ENCODE measurements at regions not wholly inside any gene's neighbourhood (a gene's known extent, or its start where the extent isn't known, plus 50 kb on each side); places are given as distances from the start of the nearest gene placed in this dataset.
A peak's percentile ranks its signal among the peaks of the same experiment; 100 is the strongest.

DNA sequence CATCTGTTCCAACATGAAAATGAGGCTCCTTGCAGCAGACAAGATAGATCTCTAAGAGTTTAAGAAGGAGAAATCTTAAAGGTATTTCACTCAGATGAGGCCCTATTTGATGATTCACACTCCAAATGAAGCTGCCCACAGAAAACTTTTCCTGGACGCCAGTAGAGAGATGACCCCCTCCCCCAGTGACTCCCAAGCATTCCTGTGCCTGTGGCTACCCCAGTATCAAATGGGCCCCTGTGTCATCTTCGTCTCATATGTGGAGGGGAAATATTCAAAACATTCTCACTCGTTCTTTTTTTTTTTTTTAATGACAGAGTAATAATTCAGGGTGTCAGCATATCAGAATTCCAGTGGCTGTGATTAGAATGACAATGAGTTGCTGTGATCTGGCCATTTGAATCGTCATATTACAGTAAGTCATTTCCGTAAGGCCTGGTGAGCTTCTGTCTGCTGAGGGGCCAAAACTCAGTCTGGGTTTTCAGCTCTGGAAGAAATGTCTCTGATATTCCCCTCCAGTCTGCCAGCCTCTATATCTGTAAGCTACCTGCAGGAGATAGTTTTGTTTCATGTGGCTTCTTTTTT lies 194.7 kb downstream of the URI1 start:
- TF ChIP-seq POLR2AphosphoS5 (IDR thresholded peaks at IDR 0.05): no peak
- TF ChIP-seq, protein P1, sequence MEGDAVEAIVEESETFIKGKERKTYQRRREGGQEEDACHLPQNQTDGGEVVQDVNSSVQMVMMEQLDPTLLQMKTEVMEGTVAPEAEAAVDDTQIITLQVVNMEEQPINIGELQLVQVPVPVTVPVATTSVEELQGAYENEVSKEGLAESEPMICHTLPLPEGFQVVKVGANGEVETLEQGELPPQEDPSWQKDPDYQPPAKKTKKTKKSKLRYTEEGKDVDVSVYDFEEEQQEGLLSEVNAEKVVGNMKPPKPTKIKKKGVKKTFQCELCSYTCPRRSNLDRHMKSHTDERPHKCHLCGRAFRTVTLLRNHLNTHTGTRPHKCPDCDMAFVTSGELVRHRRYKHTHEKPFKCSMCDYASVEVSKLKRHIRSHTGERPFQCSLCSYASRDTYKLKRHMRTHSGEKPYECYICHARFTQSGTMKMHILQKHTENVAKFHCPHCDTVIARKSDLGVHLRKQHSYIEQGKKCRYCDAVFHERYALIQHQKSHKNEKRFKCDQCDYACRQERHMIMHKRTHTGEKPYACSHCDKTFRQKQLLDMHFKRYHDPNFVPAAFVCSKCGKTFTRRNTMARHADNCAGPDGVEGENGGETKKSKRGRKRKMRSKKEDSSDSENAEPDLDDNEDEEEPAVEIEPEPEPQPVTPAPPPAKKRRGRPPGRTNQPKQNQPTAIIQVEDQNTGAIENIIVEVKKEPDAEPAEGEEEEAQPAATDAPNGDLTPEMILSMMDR (IDR thresholded peaks at IDR 0.05 in 8 of 11, conservative IDR thresholded peaks at IDR 0.05 in 3 of 11): no peak
- no peak for TF ChIP-seq POLR2A (IDR thresholded peaks at IDR 0.05)
- 62 to 79% (median 77%) methylated on average over 5 of the region's 5 CpGs for WGBS, 5 donors
- intact Hi-C loops (cut with DNase I; ENCODE audit: low total_unique reads): no loop called here
- H3K27me3 ChIP-seq (replicated peaks in 1 of 7): no peaks in the 10 kb centered on the region
- H3K27ac ChIP-seq: no peak overlapping the region
- no peaks in the 10 kb centered on the region for H3K4me1 ChIP-seq
- H3K4me3 ChIP-seq: no peak overlapping the region
- no peaks in the 10 kb centered on the region for H3K36me3 ChIP-seq
- H3K9me3 ChIP-seq: no peaks in the 10 kb centered on the region
- DNase-seq: no peak

DNA sequence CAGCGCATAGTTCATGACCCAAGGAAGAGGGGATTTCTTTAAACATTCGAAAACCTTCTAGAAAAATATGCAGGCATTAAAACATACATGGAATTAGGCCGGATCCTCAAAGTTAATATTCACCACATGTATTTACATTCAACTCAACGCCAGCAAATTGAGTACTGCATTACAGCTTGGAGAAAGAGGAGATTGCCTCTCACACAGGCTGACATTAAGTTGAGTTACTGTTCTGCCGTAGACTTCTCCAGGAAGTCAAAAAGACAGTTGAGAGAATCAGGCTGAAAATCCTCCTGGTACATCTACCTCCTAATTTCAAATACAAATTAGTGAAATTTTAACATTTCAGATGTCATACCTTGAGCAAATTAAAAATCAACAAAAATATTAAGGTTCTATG lies 195.7 kb downstream of the URI1 start:
- no peaks in the 10 kb centered on the region for H3K36me3 ChIP-seq
- no peak for TF ChIP-seq POLR2AphosphoS5 (IDR thresholded peaks at IDR 0.05)
- TF ChIP-seq POLR2A (IDR thresholded peaks at IDR 0.05): no peak
- TF ChIP-seq, protein P1 (IDR thresholded peaks at IDR 0.05 in 8 of 11, conservative IDR thresholded peaks at IDR 0.05 in 3 of 11): no peak
- intact Hi-C loops (cut with DNase I; ENCODE audit: low total_unique reads): no loop called here
- no peak for DNase-seq
- no peak overlapping the region for H3K4me3 ChIP-seq
- H3K4me1 ChIP-seq: no peaks in the 10 kb centered on the region
- no peak overlapping the region for H3K27ac ChIP-seq
- H3K9me3 ChIP-seq: no peaks in the 10 kb centered on the region
- 76 to 88% (median 84%) methylated on average over 5 of the region's 5 CpGs for WGBS, 5 donors
- H3K27me3 ChIP-seq (replicated peaks in 1 of 7): no peaks in the 10 kb centered on the region

DNA sequence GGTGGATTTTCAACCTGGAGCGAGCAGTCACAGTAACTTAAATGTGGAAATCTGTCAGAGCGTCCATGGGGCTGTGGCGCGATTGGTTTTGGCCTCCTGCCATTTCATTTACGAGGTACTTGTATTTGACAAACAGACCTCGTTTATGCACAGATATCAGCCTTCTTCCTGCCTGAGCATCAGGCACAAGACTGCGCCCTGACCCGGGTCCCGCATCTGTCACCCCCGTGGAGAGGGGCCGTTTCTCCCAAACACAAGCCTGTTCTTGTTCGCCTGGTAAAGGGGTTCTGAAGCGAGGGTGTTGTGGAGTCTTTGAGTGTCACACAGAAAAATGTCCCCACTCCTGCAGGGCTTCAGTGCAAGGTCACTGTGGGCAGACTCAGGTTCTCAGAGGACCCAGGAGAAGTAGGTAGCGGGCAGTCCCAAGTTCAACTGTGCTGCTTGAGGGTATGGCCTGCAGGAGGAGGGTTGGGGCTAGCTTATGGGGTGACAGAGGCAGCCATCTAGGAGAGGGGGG lies 202.3 kb downstream of the URI1 start:
- Histone ChIP-seq H3K27ac (no peak overlapping the region), H3K27me3 (replicated peaks in 1 of 7) (peaks cover 0 to 7% (median 0%) of the 10 kb centered on the region in 7 donors), H3K36me3 (no peaks in the 10 kb centered on the region), H3K9me3 (no peaks in the 10 kb centered on the region), H3K4me1 (no peaks in the 10 kb centered on the region), H3K4me3 (no peak overlapping the region)
- WGBS, 5 donors: 81 to 88% (median 83%) methylated on average over 14 of the region's 14 CpGs
- TF ChIP-seq POLR2AphosphoS5 (IDR thresholded peaks at IDR 0.05): no peak
- peak; percentile 51 for DNase-seq
- intact Hi-C loops (cut with DNase I; ENCODE audit: low total_unique reads): no loop called here

GRCh38 chr19:30144802-30145201 lies 202.8 kb downstream of the URI1 start:
- no peak for TF ChIP-seq POLR2AphosphoS5 (IDR thresholded peaks at IDR 0.05)
- no peaks in the 10 kb centered on the region for H3K36me3 ChIP-seq
- DNase-seq: no peak
- no peak overlapping the region for H3K4me3 ChIP-seq
- intact Hi-C loops (cut with DNase I; ENCODE audit: low total_unique reads): no loop called here
- H3K27me3 ChIP-seq (replicated peaks in 1 of 7): peaks cover 0 to 7% (median 0%) of the 10 kb centered on the region in 7 donors
- no peaks in the 10 kb centered on the region for H3K4me1 ChIP-seq
- 82 to 92% (median 87%) methylated on average over 8 to 19 of the region's 19 CpGs for WGBS, 5 donors
- H3K9me3 ChIP-seq: no peaks in the 10 kb centered on the region
- no peak overlapping the region for H3K27ac ChIP-seq

GRCh38 chr19:30145467-30145866 lies 203.4 kb downstream of the URI1 start:
- H3K27ac ChIP-seq: no peak overlapping the region
- no peaks in the 10 kb centered on the region for H3K9me3 ChIP-seq
- no peak for DNase-seq
- intact Hi-C loops (cut with DNase I; ENCODE audit: low total_unique reads): no loop called here
- WGBS, 5 donors: 84 to 88% (median 85%) methylated on average over 6 to 8 of the region's 8 CpGs
- TF ChIP-seq, protein P1 (IDR thresholded peaks at IDR 0.05 in 8 of 11, conservative IDR thresholded peaks at IDR 0.05 in 3 of 11): no peak
- TF ChIP-seq POLR2AphosphoS5 (IDR thresholded peaks at IDR 0.05): no peak
- no peak for TF ChIP-seq POLR2A (IDR thresholded peaks at IDR 0.05)
- H3K4me3 ChIP-seq: no peak overlapping the region
- H3K27me3 ChIP-seq (replicated peaks in 1 of 7): peaks cover 0 to 11% (median 0%) of the 10 kb centered on the region in 7 donors
- no peaks in the 10 kb centered on the region for H3K4me1 ChIP-seq
- no peaks in the 10 kb centered on the region for H3K36me3 ChIP-seq
